Large intestine (tissue), 3 donors: ENCODE measurements at regions not wholly inside any gene's neighbourhood (a gene's known extent, or its start where the extent isn't known, plus 50 kb on each side); places are given as distances from the start of the nearest gene placed in this dataset.

Experiments used
- DNase-seq, 2 donors: peaks; one replicate each; pipeline versions ENCODE4 v3.0.0 to v3.0.0-alpha.2; 2013
- H3K27ac ChIP-seq: one replicate; pipeline ENCODE4 v1.5.1; 2013; ENCODE audit warnings: low read length
- H3K27me3 ChIP-seq: 2 replicates; pipeline ENCODE4 v1.6.1; 2013; ENCODE audit warnings: low read length; ENCODE audit not compliant: control insufficient read depth, insufficient read depth
- H3K36me3 ChIP-seq: 2 replicates; pipeline ENCODE4 v1.6.1; 2013; ENCODE audit warnings: low read length; ENCODE audit not compliant: control insufficient read depth, insufficient read depth
- H3K4me1 ChIP-seq: one replicate; pipeline ENCODE4 v1.6.1; 2013; ENCODE audit warnings: low read length; ENCODE audit not compliant: control insufficient read depth, insufficient read depth
- H3K4me3 ChIP-seq: one replicate; pipeline ENCODE4 v1.5.1; 2013; ENCODE audit warnings: low read length
- H3K9me3 ChIP-seq: one replicate; pipeline ENCODE4 v1.6.1; 2013; ENCODE audit warnings: mild to moderate bottlenecking, low read depth, low read length, moderate library complexity; ENCODE audit not compliant: control insufficient read depth
- WGBS: methylation state at CpG from one replicate; pipeline ENCODE4 v1.1.5; 2013; ENCODE audit warnings: low lambda C conversion rate; ENCODE audit not compliant: insufficient coverage; 5-methylcytosine and 5-hydroxymethylcytosine counted together

- Histone ChIP-seq H3K9me3 (no peaks in the 10 kb centered on the region), H3K27ac (no peak overlapping the region), H3K27me3 (no peaks in the 10 kb centered on the region), H3K4me3 (no peak overlapping the region), H3K36me3 (no peaks in the 10 kb centered on the region), H3K4me1 (no peaks in the 10 kb centered on the region)
- no peak for DNase-seq
- no CpG with 5 or more reads among the region's 8 CpGs for WGBS
Observed at GRCh38 chr18:56139792-56140254, 498.6 kb downstream of the TXNL1 start.

GRCh38 chr18:56139372-56139771 lies 499.0 kb downstream of the TXNL1 start:
- H3K4me1 ChIP-seq: no peaks in the 10 kb centered on the region
- H3K27ac ChIP-seq: no peak overlapping the region
- no peak overlapping the region for H3K4me3 ChIP-seq
- no peaks in the 10 kb centered on the region for H3K9me3 ChIP-seq
- no peaks in the 10 kb centered on the region for H3K36me3 ChIP-seq
- DNase-seq: no peak
- H3K27me3 ChIP-seq: no peaks in the 10 kb centered on the region

- H3K27ac ChIP-seq: no peak overlapping the region
- H3K27me3 ChIP-seq: no peaks in the 10 kb centered on the region
- H3K4me1 ChIP-seq: no peaks in the 10 kb centered on the region
- no peaks in the 10 kb centered on the region for H3K9me3 ChIP-seq
- DNase-seq: no peak
- H3K4me3 ChIP-seq: no peak overlapping the region
- no peaks in the 10 kb centered on the region for H3K36me3 ChIP-seq
- 100% methylated on average over 1 of the region's 2 CpGs for WGBS
Observed at GRCh38 chr18:56136105-56136504, 502.3 kb downstream of the TXNL1 start.

GRCh38 chr18:56130481-56130880 lies 507.9 kb downstream of the TXNL1 start:
- DNase-seq: no peak
- Histone ChIP-seq H3K4me3 (no peak overlapping the region), H3K9me3 (no peaks in the 10 kb centered on the region), H3K4me1 (no peaks in the 10 kb centered on the region), H3K27me3 (no peaks in the 10 kb centered on the region), H3K27ac (no peak overlapping the region), H3K36me3 (no peaks in the 10 kb centered on the region)
- WGBS: 100% methylated on average over 1 of the region's 2 CpGs

- no peak for DNase-seq
- H3K27me3 ChIP-seq: no peaks in the 10 kb centered on the region
- WGBS: 60% methylated on average over 1 of the region's 2 CpGs
Observed at GRCh38 chr18:56128153-56128791, 510.1 kb downstream of the TXNL1 start.

GRCh38 chr18:56127322-56128099 lies 510.9 kb downstream of the TXNL1 start:
- H3K9me3 ChIP-seq: no peaks in the 10 kb centered on the region
- no peaks in the 10 kb centered on the region for H3K27me3 ChIP-seq
- WGBS: 57% methylated on average over 1 of the region's 5 CpGs
- no peak for DNase-seq
- H3K36me3 ChIP-seq: no peaks in the 10 kb centered on the region
- H3K27ac ChIP-seq: no peak overlapping the region
- H3K4me1 ChIP-seq: no peaks in the 10 kb centered on the region
- no peak overlapping the region for H3K4me3 ChIP-seq

More at GRCh38 chr18:56128153-56128791, 510.1 kb downstream of the TXNL1 start:
- H3K36me3 ChIP-seq: no peaks in the 10 kb centered on the region
- no peaks in the 10 kb centered on the region for H3K4me1 ChIP-seq
- H3K27ac ChIP-seq: no peak overlapping the region
- H3K9me3 ChIP-seq: no peaks in the 10 kb centered on the region
- no peak overlapping the region for H3K4me3 ChIP-seq

- H3K27me3 ChIP-seq: no peaks in the 10 kb centered on the region
- H3K9me3 ChIP-seq: no peaks in the 10 kb centered on the region
- WGBS: no CpG with 5 or more reads among the region's 2 CpGs
- H3K4me1 ChIP-seq: no peaks in the 10 kb centered on the region
- H3K4me3 ChIP-seq: no peak overlapping the region
- H3K36me3 ChIP-seq: no peaks in the 10 kb centered on the region
- no peak for DNase-seq
- no peak overlapping the region for H3K27ac ChIP-seq
Observed at GRCh38 chr18:56124186-56124585, 514.2 kb downstream of the TXNL1 start.

GRCh38 chr18:56121669-56122068 lies 516.7 kb downstream of the TXNL1 start:
- H3K27ac ChIP-seq: no peak overlapping the region
- no peak overlapping the region for H3K4me3 ChIP-seq
- no peaks in the 10 kb centered on the region for H3K27me3 ChIP-seq
- no CpG with 5 or more reads among the region's 1 CpG for WGBS
- H3K9me3 ChIP-seq: no peaks in the 10 kb centered on the region
- no peaks in the 10 kb centered on the region for H3K4me1 ChIP-seq
- DNase-seq: no peak
- no peaks in the 10 kb centered on the region for H3K36me3 ChIP-seq

GRCh38 chr18:56120782-56121181 lies 517.6 kb downstream of the TXNL1 start:
- Histone ChIP-seq H3K9me3 (no peaks in the 10 kb centered on the region), H3K27me3 (no peaks in the 10 kb centered on the region), H3K4me1 (no peaks in the 10 kb centered on the region), H3K36me3 (no peaks in the 10 kb centered on the region), H3K4me3 (no peak overlapping the region), H3K27ac (no peak overlapping the region)
- no peak for DNase-seq
- no CpG with 5 or more reads among the region's 3 CpGs for whole genome bisulfite sequencing

GRCh38 chr18:56119681-56120080 lies 518.7 kb downstream of the TXNL1 start:
- no peaks in the 10 kb centered on the region for H3K9me3 ChIP-seq
- H3K4me1 ChIP-seq: no peaks in the 10 kb centered on the region
- no peak overlapping the region for H3K27ac ChIP-seq
- 92% methylated on average over 2 of the region's 4 CpGs for WGBS
- no peak overlapping the region for H3K4me3 ChIP-seq
- no peaks in the 10 kb centered on the region for H3K36me3 ChIP-seq
- no peaks in the 10 kb centered on the region for H3K27me3 ChIP-seq
- DNase-seq: no peak

GRCh38 chr18:56118422-56118821 lies 520.0 kb downstream of the TXNL1 start:
- no peak overlapping the region for H3K4me3 ChIP-seq
- no peaks in the 10 kb centered on the region for H3K36me3 ChIP-seq
- H3K4me1 ChIP-seq: no peaks in the 10 kb centered on the region
- H3K27me3 ChIP-seq: no peaks in the 10 kb centered on the region
- WGBS: 67% methylated on average over 1 of the region's 2 CpGs
- no peaks in the 10 kb centered on the region for H3K9me3 ChIP-seq
- H3K27ac ChIP-seq: no peak overlapping the region
- no peak for DNase-seq
